LNCaP clone FGC (cell line): ENCODE measurements at regions not wholly inside any gene's neighbourhood (a gene's known extent, or its start where the extent isn't known, plus 50 kb on each side); places are given as distances from the start of the nearest gene placed in this dataset.
A peak's percentile ranks its signal among the peaks of the same experiment; 100 is the strongest.
"Not testable (repeated sequence)": the region's sequence is repeated elsewhere in the genome, so short reads cannot be mapped to it uniquely, and the experiment has no call there.

ENCODE experiments used
- DNase-seq: peaks from one replicate; pipeline ENCODE4 v3.0.0-alpha.2; 2011; ENCODE audit warnings: low read depth
- H3K4me3 ChIP-seq: 2 replicates; pipeline ENCODE4 v1.5.1; 2011; ENCODE audit warnings: mild to moderate bottlenecking, low read depth, low read length, control low read depth
- CTCF ChIP-seq: IDR thresholded peaks from 2 replicates; pipeline ENCODE4 v1.5.1; 2012; ENCODE audit warnings: mild to moderate bottlenecking; ENCODE audit not compliant: control insufficient read depth, insufficient read depth; ENCODE audit errors: extremely low read depth

- not testable (repeated sequence) for H3K4me3 ChIP-seq, DNase-seq
- TF ChIP-seq CTCF = peak; percentile 57
Measured at GRCh38 chr1:148345659-148346151, 137.4 kb downstream of the PPIAL4G start.

GRCh38 chr1:148344651-148345050 is 138.5 kb downstream of the PPIAL4G start:
- not testable (repeated sequence) for H3K4me3 ChIP-seq, DNase-seq

GRCh38 chr1:148341729-148342128 is 141.4 kb downstream of the PPIAL4G start:
- not testable (repeated sequence) for DNase-seq, H3K4me3 ChIP-seq

- not testable (repeated sequence) for DNase-seq, H3K4me3 ChIP-seq
Measured at GRCh38 chr1:148336121-148336918, 146.8 kb downstream of the PPIAL4G start.

GRCh38 chr1:148334339-148335130 is 148.6 kb downstream of the PPIAL4G start:
- peak overlapping the region; percentile 58 for H3K4me3 ChIP-seq
- peak; percentile 92 for DNase-seq
- no peak for TF ChIP-seq CTCF

GRCh38 chr1:148333875-148334338 is 149.2 kb downstream of the PPIAL4G start:
- no peak for TF ChIP-seq CTCF
- H3K4me3 ChIP-seq = peak overlapping the region; percentile 58
- no peak for DNase-seq

GRCh38 chr1:148328884-148329283 is 154.2 kb downstream of the PPIAL4G start:
- DNase-seq = no peak
- H3K4me3 ChIP-seq = no peak overlapping the region
- TF ChIP-seq CTCF = no peak

GRCh38 chr1:148325031-148325430 is 158.1 kb downstream of the PPIAL4G start:
- not testable (repeated sequence) for H3K4me3 ChIP-seq, DNase-seq

- not testable (repeated sequence) for DNase-seq, H3K4me3 ChIP-seq
Measured at GRCh38 chr1:148324465-148324864, 158.6 kb downstream of the PPIAL4G start.

GRCh38 chr1:148320079-148320478 is 163.0 kb downstream of the PPIAL4G start:
- not testable (repeated sequence) for DNase-seq, H3K4me3 ChIP-seq
